Colonic mucosa (tissue), 4 donors: ENCODE measurements at regions not wholly inside any gene's neighbourhood (a gene's known extent, or its start where the extent isn't known, plus 50 kb on each side); places are given as distances from the start of the nearest gene placed in this dataset.

Experiments
- DNase-seq: peaks from one replicate; pipeline ENCODE4 v3.0.0-alpha.2; 2020
- H3K27ac ChIP-seq: fragments of 200-600 bp; one replicate; pipeline ENCODE4 v1.8.0; 2021
- H3K27me3 ChIP-seq: fragments of 200-600 bp; one replicate; pipeline ENCODE4 v1.8.0; 2021
- H3K36me3 ChIP-seq: fragments of 200-600 bp; one replicate; pipeline ENCODE4 v1.8.0; 2021
- H3K4me1 ChIP-seq: fragments of 200-600 bp; one replicate; pipeline ENCODE4 v1.8.0; 2021; ENCODE audit warnings: mild to moderate bottlenecking
- H3K4me3 ChIP-seq: fragments of 200-600 bp; one replicate; pipeline ENCODE4 v1.8.0; 2021
- H3K9ac ChIP-seq, 2 donors: one replicate each; pipeline ENCODE4 v1.7.0; 2013; ENCODE audit warnings: control low read depth in 2 of 2, low read depth in 2 of 2, low read length in 2 of 2
- H3K9me3 ChIP-seq: fragments of 200-600 bp; one replicate; pipeline ENCODE4 v1.8.0; 2021
- CTCF ChIP-seq: fragments of 200-600 bp; IDR thresholded peaks from one replicate; pipeline ENCODE4 v1.8.0; 2022; ENCODE audit warnings: antibody characterized with exemption, mild to moderate bottlenecking
- intact Hi-C: fragments of 100-400 bp; cut with DNase I; formaldehyde crosslinking; loops from one replicate; pipeline ENCODE4 v1.14.1; 2022
- donor health status: healthy.
- donor health status: DM: no; HTN: no; CAD: no.
- donor health status: DM: no; HTN: no; CAD: no.

GRCh38 chr4:183790661-183791060, 114.4 kb upstream of the STOX2 start:
- no peaks in the 10 kb centered on the region for H3K9me3 ChIP-seq
- no peak overlapping the region for H3K27ac ChIP-seq
- no peaks in the 10 kb centered on the region for H3K27me3 ChIP-seq
- intact Hi-C loops: no loop called here
- no peak overlapping the region for H3K4me3 ChIP-seq
- no peaks in the 10 kb centered on the region for H3K4me1 ChIP-seq
- H3K36me3 ChIP-seq: no peaks in the 10 kb centered on the region
- no peak overlapping the region for H3K9ac ChIP-seq
- TF ChIP-seq CTCF: no peak
- no peak for DNase-seq

GRCh38 chr4:183797011-183797444, 108.1 kb upstream of the STOX2 start:
- Histone ChIP-seq H3K9ac (peak overlapping the region in 1 of 2 donors; percentile 66), H3K9me3 (no peaks in the 10 kb centered on the region), H3K4me3 (peak overlapping the region; percentile 42), H3K27ac (peak overlapping the region; percentile 24), H3K36me3 (no peaks in the 10 kb centered on the region), H3K4me1 (no peaks in the 10 kb centered on the region), H3K27me3 (peaks cover 27% of the 10 kb centered on the region)
- peak; percentile 29 for DNase-seq
- intact Hi-C loops: no loop called here
- no peak for TF ChIP-seq CTCF

GRCh38 chr4:183797445-183798300, 107.4 kb upstream of the STOX2 start:
- intact Hi-C loops: no loop called here
- Histone ChIP-seq H3K27ac (peak overlapping the region; percentile 24), H3K4me3 (peak overlapping the region; percentile 42), H3K9ac (peak overlapping the region in 1 of 2 donors; percentile 66), H3K4me1 (no peaks in the 10 kb centered on the region), H3K9me3 (no peaks in the 10 kb centered on the region), H3K27me3 (peaks cover 27% of the 10 kb centered on the region), H3K36me3 (no peaks in the 10 kb centered on the region)
- peak; percentile 28 for DNase-seq
- TF ChIP-seq CTCF: no peak

GRCh38 chr4:183798301-183799253, 106.5 kb upstream of the STOX2 start:
- no peak for TF ChIP-seq CTCF
- Histone ChIP-seq H3K27me3 (peaks cover 27% of the 10 kb centered on the region), H3K36me3 (no peaks in the 10 kb centered on the region), H3K4me1 (no peaks in the 10 kb centered on the region), H3K9ac (peak overlapping the region in 1 of 2 donors; percentile 66), H3K9me3 (no peaks in the 10 kb centered on the region), H3K27ac (no peak overlapping the region), H3K4me3 (peak overlapping the region; percentile 42)
- peak; percentile 16 for DNase-seq
- intact Hi-C loops: no loop called here

- Histone ChIP-seq H3K36me3 (no peaks in the 10 kb centered on the region), H3K4me1 (no peaks in the 10 kb centered on the region), H3K27me3 (peaks cover 27% of the 10 kb centered on the region), H3K4me3 (no peak overlapping the region), H3K9me3 (no peaks in the 10 kb centered on the region), H3K9ac (no peak overlapping the region), H3K27ac (no peak overlapping the region)
- no peak for DNase-seq
- intact Hi-C loops: no loop called here
- no peak for TF ChIP-seq CTCF
Observed at GRCh38 chr4:183801457-183802165, 103.5 kb upstream of the STOX2 start.
